Forelimb muscle (tissue), 1 donor: ENCODE measurements at regions not wholly inside any gene's neighbourhood (a gene's known extent, or its start where the extent isn't known, plus 50 kb on each side); places are given as distances from the start of the nearest gene placed in this dataset.

Source experiments
- DNase-seq: peaks from one replicate; pipeline ENCODE4 v3.0.0-alpha.2; 2013; ENCODE audit warnings: low read depth

DNA sequence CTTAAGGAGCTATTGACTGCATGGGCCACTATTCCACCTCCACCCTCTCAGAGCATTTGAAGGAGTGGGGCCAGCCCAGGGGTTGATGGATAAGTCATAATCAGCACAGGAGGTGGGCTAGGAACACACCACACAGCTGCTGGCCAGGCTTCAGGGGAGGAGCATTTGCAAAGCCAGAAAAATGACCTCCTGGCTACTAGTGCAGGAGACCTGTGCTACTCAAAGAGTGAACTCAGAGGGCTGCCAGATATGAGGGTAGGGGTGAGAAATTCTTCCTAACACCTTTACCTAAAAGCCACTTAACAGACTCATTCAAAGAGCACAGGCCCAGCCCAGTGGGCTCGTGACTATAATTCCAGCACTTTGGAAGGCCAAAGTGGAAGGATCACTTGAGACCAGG is 210.8 kb downstream of the TBXT start:
- no peak for DNase-seq

GRCh38 chr6:165952514-165952913 is 215.1 kb downstream of the TBXT start:
- no peak for DNase-seq

DNA sequence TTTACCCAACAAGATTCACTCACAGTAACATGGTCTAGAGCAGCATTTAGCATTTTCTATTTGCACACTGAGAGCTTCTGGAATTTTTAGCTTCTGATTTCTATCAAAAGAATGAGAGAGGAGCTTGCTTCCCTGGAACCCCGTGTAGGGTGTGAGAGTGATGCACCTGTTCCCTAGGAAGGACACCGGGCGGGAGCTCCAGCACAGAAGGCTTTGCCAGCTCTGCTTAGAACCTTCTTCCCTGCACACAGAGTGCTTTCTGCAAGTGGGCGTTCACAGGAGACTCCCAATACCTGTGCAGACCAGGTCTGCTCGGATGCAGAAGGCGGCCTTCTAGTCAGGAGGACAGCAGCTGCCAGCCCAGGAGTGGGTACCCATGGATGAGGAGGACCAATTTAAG is 217.3 kb downstream of the TBXT start:
- DNase-seq = no peak

GRCh38 chr6:165949324-165949723 is 218.3 kb downstream of the TBXT start:
- DNase-seq = no peak

GRCh38 chr6:165944002-165944466 is 223.6 kb downstream of the TBXT start:
- no peak for DNase-seq

- no peak for DNase-seq
Observed at GRCh38 chr6:165941786-165942185, 225.9 kb downstream of the TBXT start.

DNA sequence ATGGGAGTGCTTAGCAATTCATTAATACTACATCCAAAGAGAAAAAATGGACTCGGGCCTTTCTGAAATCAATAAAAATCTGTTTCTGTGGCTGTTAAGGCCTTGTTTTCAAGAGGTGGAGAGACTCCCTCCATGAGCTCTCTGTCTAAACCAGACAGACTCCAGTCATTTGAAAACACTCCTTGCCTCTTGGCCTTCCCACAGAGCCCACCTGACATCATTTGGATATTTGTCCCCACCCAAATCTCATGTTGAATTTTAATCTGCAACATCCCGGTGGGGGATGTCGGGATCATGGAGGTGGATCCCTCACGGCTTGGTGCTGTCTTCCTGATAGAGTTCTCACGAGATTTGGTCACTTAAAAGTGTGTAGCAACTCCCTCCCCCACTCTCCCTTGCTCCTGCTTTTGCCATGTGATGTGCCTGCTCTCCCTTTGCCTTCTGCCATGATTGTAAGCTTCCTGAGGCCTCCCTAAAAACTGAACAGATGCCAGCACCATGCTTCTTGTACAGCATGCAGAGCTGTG is 226.3 kb downstream of the TBXT start:
- no peak for DNase-seq

GRCh38 chr6:165940366-165940765 is 227.3 kb downstream of the TBXT start:
- no peak for DNase-seq

GRCh38 chr6:165939601-165940290 is 227.9 kb downstream of the TBXT start:
- no peak for DNase-seq

DNA sequence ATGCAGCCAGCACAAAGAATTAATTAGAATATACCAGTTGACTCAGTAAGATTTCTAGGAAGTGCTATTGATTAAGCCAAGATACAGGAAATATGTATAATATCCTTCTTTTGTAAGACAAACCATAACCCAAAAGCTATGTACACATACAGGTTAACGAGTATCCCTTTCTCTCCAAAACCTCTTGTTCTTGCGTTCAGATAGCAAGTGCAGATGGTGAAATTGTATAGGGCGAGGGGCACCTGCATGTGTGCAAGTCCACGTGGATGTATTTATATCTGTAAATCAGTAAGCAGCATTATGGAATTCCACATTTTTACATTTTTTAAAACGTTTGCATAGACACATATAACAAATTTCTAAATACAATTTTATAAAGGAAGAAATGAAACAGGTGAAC is 228.6 kb downstream of the TBXT start:
- no peak for DNase-seq

DNA sequence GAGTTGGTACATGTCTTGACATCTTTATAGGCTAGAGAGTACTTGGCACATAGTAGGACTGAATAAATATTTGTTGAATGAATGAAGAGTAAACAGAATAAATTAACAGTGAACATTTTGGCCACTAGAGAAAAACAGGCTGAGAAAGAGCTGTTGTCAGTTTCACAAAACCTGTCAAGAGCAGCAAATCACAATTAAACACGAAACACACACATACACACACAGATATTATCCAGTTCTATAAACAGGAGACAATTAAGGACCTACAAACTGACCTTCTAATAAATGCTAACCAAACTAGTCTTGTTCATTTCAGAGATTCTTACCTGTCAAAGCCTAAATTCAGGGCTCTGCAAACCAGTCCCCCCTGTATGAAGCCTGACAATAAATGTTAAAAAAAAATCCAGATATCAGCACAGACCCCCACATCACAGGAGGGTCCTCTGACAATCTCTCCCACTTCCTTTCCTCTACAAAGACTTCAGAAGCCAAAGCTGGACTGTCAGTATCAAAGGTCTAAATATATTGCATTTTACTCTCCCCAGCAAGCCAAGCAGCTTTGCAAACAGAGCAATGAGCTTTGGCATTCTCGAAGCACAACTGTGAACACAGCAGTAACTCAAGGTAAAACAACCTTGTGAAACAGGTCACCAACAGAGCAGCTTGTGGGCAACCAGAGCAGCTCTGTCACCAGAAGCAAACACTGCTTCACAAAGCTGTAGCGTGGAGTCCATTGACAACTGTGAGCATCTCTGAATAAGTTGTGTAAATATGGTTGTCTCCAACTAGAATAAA is 229.9 kb downstream of the TBXT start:
- no peak for DNase-seq

GRCh38 chr6:165936660-165937059 is 231.0 kb downstream of the TBXT start:
- DNase-seq = no peak

- no peak for DNase-seq
Observed at GRCh38 chr6:165936096-165936495, 231.6 kb downstream of the TBXT start.

DNA sequence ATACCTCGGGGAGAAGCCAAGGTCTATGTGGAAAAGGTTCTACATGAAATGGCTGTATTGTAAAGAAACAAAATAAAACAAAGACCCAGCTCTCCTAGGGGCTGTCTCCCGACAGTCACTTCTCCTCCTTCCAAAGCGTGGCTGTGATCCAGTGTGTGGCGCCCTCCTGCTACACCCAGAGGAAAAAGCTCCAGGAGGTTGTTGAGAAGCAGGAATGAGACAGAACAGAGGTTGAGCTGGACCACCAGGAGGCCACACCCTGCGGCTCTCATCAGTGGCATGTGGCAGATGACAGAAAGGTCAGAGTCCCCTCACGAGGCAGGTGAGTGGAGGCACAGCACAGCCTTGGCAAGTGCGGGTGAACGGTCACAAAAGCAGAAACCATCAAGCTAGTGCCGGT is 236.0 kb downstream of the TBXT start:
- DNase-seq = no peak

- DNase-seq = no peak
Observed at GRCh38 chr6:165930668-165931214, 236.9 kb downstream of the TBXT start.

DNA sequence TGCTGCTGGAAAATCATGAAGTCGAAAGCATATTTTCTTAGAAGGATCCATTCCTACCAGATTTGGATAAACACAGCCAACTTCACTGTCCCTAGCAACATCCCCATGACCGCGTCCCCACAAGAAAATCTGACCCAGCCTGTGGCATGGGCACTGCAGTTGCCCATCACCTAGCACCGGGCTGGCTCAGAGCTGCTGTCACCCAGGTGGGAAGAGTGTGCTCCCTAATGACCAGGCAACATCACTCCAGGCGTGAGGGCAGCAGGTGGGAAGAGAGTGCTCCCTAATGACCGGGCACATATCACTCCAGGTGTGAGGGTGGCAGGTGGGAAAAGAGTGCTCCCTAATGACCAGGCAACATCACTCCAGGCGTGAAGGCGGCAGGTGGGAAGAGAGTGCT is 238.0 kb downstream of the TBXT start:
- no peak for DNase-seq

- DNase-seq = no peak
Observed at GRCh38 chr6:165926378-165926777, 241.3 kb downstream of the TBXT start.

DNA sequence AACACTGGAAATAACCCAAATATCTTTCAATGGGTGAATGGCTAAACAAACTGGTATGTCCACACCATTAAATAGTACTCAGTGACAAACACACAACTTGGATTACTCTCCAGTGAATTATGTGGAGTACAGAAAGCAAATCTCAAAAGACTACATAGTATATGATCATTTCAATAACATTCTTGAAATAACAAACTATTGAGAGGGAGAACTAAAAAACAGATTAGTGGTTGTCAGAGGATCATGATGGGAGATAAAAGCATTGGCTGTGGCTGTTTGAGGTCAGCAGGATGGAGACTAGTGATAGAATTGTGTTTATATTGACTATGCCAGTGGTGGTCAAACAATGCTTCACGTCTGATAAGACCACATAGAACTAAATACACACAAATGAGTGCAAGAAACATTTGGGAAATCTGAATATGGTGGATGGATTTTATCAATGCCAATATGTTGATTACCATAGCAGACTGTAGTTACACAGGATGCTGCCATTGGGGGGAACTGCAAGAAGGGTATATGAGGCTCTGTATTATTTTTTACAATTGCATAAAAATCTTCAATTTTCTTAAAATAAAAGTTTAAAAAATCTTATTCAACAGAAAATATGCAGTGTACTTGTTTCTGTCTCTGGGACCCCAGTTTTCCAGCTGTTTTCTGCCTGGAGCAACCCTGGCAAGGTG is 242.0 kb downstream of the TBXT start:
- DNase-seq = no peak

- no peak for DNase-seq
Observed at GRCh38 chr6:165922309-165922794, 245.3 kb downstream of the TBXT start.

GRCh38 chr6:165920896-165921671 is 246.6 kb downstream of the TBXT start:
- DNase-seq = no peak

- DNase-seq = no peak
Observed at GRCh38 chr6:165917576-165917975, 250.1 kb downstream of the TBXT start.
